ENCODE measurements at regions not wholly inside any gene's neighbourhood (a gene's known extent, or its start where the extent isn't known, plus 50 kb on each side); places are given as distances from the start of the nearest gene placed in this dataset.
A peak's percentile ranks its signal among the peaks of the same experiment; 100 is the strongest.
"Not testable (repeated sequence)": the region's sequence is repeated elsewhere in the genome, so short reads cannot be mapped to it uniquely, and the experiment has no call there.

- no peak for DNase-seq
Measured at GRCh38 chr5:66423484-66423883, 172.7 kb upstream of the MAST4 start.

GRCh38 chr5:66425842-66426241 lies 170.4 kb upstream of the MAST4 start:
- DNase-seq: no peak

GRCh38 chr5:66426259-66427138 lies 169.7 kb upstream of the MAST4 start:
- no peak for DNase-seq

- no peak for DNase-seq
Measured at GRCh38 chr5:66427139-66427442, 169.1 kb upstream of the MAST4 start.

GRCh38 chr5:66436721-66437120 lies 159.5 kb upstream of the MAST4 start:
- no peak for DNase-seq

- no peak for DNase-seq
Measured at GRCh38 chr5:66438087-66438486, 158.1 kb upstream of the MAST4 start.

GRCh38 chr5:66438696-66439095 lies 157.5 kb upstream of the MAST4 start:
- DNase-seq: no peak

GRCh38 chr5:66440202-66440680 lies 156.0 kb upstream of the MAST4 start:
- DNase-seq: peak; percentile 49

GRCh38 chr5:66441351-66441750 lies 154.8 kb upstream of the MAST4 start:
- DNase-seq: no peak

GRCh38 chr5:66442951-66443445 lies 153.2 kb upstream of the MAST4 start:
- no peak for DNase-seq

- no peak for DNase-seq
Measured at GRCh38 chr5:66443462-66444130, 152.6 kb upstream of the MAST4 start.

- not testable (repeated sequence) for DNase-seq
Measured at GRCh38 chr5:66448070-66448469, 148.1 kb upstream of the MAST4 start.

- no peak for DNase-seq
Measured at GRCh38 chr5:66450237-66450636, 146.0 kb upstream of the MAST4 start.

GRCh38 chr5:66450988-66451387 lies 145.2 kb upstream of the MAST4 start:
- no peak for DNase-seq

- no peak for DNase-seq
Measured at GRCh38 chr5:66452109-66452508, 144.1 kb upstream of the MAST4 start.

GRCh38 chr5:66454186-66455078 lies 141.8 kb upstream of the MAST4 start:
- no peak for DNase-seq

- DNase-seq: no peak
Measured at GRCh38 chr5:66459728-66460127, 136.5 kb upstream of the MAST4 start.

GRCh38 chr5:66467564-66467963 lies 128.6 kb upstream of the MAST4 start:
- DNase-seq: no peak

- DNase-seq: no peak
Measured at GRCh38 chr5:66469684-66470083, 126.5 kb upstream of the MAST4 start.

GRCh38 chr5:66472010-66472409 lies 124.2 kb upstream of the MAST4 start:
- DNase-seq: no peak

- DNase-seq: no peak
Measured at GRCh38 chr5:66475731-66476130, 120.5 kb upstream of the MAST4 start.

GRCh38 chr5:66477596-66477995 lies 118.6 kb upstream of the MAST4 start:
- DNase-seq: peak; percentile 8

- DNase-seq: no peak
Measured at GRCh38 chr5:66494437-66494836, 101.8 kb upstream of the MAST4 start.

Measured in hindlimb muscle (tissue), 1 donor.